Activated naive CD8-positive, alpha-beta T cell treated with anti-CD3 and anti-CD28 coated beads for 36 hours (primary cell): ENCODE measurements at regions not wholly inside any gene's neighbourhood (a gene's known extent, or its start where the extent isn't known, plus 50 kb on each side); places are given as distances from the start of the nearest gene placed in this dataset.
"Not testable (repeated sequence)": the region's sequence is repeated elsewhere in the genome, so short reads cannot be mapped to it uniquely, and the experiment has no call there.

Source experiments
- DNase-seq: peaks from one replicate; pipeline ENCODE4 v3.0.0; 2021
- H3K27ac Mint-ChIP-seq: one replicate; pipeline ENCODE4 v1.8.0; 2022; ENCODE audit warnings: mild to moderate bottlenecking, moderate library complexity, mixed read lengths
- H3K27me3 Mint-ChIP-seq: one replicate; pipeline ENCODE4 v1.8.0; 2022; ENCODE audit warnings: mild to moderate bottlenecking, mixed read lengths
- H3K36me3 Mint-ChIP-seq: one replicate; pipeline ENCODE4 v1.8.0; 2021; ENCODE audit warnings: mild to moderate bottlenecking, mixed read lengths
- H3K4me1 Mint-ChIP-seq: one replicate; pipeline ENCODE4 v1.8.0; 2021; ENCODE audit warnings: mixed read lengths
- H3K4me3 Mint-ChIP-seq: one replicate; pipeline ENCODE4 v1.8.0; 2022; ENCODE audit warnings: mild to moderate bottlenecking, moderate library complexity, mixed read lengths
- H3K9me3 Mint-ChIP-seq: one replicate; pipeline ENCODE4 v1.8.0; 2022; ENCODE audit warnings: mixed read lengths

DNA sequence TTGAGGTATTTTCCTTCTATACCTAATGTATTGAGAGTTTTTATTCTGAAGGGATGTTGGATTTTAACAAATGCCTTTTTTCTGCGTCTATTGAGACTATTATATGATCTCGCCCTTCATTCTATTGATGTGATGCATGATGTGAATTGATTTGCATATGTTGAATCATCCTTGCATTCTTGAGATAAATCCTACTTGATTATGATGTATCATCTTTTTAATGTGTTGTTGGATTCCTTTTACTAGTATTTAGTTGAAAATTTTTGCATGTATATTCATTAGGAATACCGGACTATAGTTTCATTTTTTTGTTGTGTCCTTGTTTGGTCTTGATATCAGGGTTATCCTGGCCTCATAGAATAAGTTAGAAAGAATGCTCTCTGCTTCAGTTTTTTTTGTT lies 169.7 kb downstream of the NPR3 start:
- no peak overlapping the region for H3K27ac Mint-ChIP-seq
- H3K4me1 Mint-ChIP-seq, result no peaks in the 10 kb centered on the region
- H3K4me3 Mint-ChIP-seq, result no peak overlapping the region
- no peaks in the 10 kb centered on the region for H3K36me3 Mint-ChIP-seq
- no peaks in the 10 kb centered on the region for H3K27me3 Mint-ChIP-seq
- peaks cover 26% of the 10 kb centered on the region for H3K9me3 Mint-ChIP-seq
- no peak for DNase-seq

DNA sequence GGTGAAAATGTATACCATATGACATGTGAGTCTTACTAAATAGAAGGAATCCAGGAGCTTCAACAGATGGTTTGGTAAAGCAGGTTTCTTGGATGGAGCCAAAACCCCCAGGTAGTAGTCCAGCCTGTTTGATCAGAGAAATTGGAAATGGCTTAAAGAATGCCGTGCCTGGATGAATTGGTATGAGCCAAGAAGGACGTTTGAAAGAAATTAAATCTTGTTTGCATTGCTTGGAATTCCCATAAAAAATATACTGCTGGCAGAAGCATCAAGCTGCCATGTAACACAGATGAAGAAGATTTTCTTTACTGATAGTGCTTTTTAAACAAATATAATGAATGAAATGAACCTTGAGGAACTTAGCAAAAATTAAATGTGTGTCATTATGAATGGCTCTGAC lies 176.3 kb downstream of the NPR3 start:
- H3K27ac Mint-ChIP-seq, result no peak overlapping the region
- H3K36me3 Mint-ChIP-seq, result no peaks in the 10 kb centered on the region
- no peaks in the 10 kb centered on the region for H3K4me1 Mint-ChIP-seq
- no peaks in the 10 kb centered on the region for H3K27me3 Mint-ChIP-seq
- H3K4me3 Mint-ChIP-seq, result no peak overlapping the region
- peaks cover 12% of the 10 kb centered on the region for H3K9me3 Mint-ChIP-seq
- no peak for DNase-seq

DNA sequence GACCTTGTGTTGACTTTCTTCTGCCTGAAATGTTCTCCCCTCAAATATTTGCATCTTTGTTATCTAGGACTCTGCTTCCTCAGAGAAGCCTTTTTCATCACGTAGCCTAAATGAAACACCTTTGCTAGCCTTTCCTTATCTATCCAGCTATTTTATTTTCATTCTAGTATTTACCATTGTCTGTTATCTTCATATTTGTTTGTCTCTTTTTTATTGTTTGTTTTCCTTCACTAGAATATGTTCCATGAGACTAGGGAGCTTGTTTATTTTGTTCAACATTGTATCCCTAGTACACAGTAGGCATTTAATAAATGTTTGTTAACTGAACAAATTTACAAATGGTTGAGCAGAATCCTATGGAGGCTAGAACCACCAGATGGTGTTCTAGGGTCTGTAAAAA lies 178.0 kb downstream of the NPR3 start:
- Mint-ChIP-seq H3K4me3 (no peak overlapping the region), H3K27ac (no peak overlapping the region), H3K9me3 (peaks cover 9% of the 10 kb centered on the region), H3K27me3 (no peaks in the 10 kb centered on the region), H3K4me1 (no peaks in the 10 kb centered on the region), H3K36me3 (no peaks in the 10 kb centered on the region)
- no peak for DNase-seq

- Mint-ChIP-seq H3K27ac (no peak overlapping the region), H3K4me1 (no peaks in the 10 kb centered on the region), H3K9me3 (peaks cover 13% of the 10 kb centered on the region), H3K4me3 (no peak overlapping the region), H3K36me3 (no peaks in the 10 kb centered on the region), H3K27me3 (no peaks in the 10 kb centered on the region)
- no peak for DNase-seq
Measured at GRCh38 chr5:32903613-32904012, 192.5 kb downstream of the NPR3 start.

GRCh38 chr5:32908641-32909040 lies 197.5 kb downstream of the NPR3 start:
- H3K4me1 Mint-ChIP-seq, result no peaks in the 10 kb centered on the region
- no peaks in the 10 kb centered on the region for H3K36me3 Mint-ChIP-seq
- H3K9me3 Mint-ChIP-seq, result peaks cover 6% of the 10 kb centered on the region
- no peak for DNase-seq
- no peak overlapping the region for H3K27ac Mint-ChIP-seq
- H3K27me3 Mint-ChIP-seq, result no peaks in the 10 kb centered on the region
- no peak overlapping the region for H3K4me3 Mint-ChIP-seq

DNA sequence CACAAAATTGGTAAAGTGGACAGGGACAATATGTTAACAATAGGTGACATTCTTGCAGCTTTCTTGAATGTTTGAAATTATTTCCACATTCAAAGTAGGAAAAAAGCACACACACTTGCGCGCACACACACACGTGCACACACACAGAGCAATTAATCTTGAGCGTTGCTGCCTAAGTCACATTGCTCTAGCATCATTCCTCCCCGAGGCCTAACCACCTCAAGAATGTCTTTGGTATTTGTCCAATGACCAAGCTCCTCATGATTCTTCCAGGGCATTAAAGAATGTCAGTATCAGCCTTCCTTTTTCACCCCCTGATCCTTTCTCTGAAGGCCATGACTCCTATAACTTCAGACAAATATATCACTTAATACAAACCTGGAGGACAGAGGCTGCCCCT lies 198.1 kb downstream of the NPR3 start:
- Mint-ChIP-seq H3K36me3 (no peaks in the 10 kb centered on the region), H3K27ac (no peak overlapping the region), H3K9me3 (peaks cover 6% of the 10 kb centered on the region), H3K4me1 (no peaks in the 10 kb centered on the region), H3K4me3 (no peak overlapping the region), H3K27me3 (no peaks in the 10 kb centered on the region)
- DNase-seq, result no peak

GRCh38 chr5:32916648-32917047 lies 205.5 kb downstream of the NPR3 start:
- no peak overlapping the region for H3K27ac Mint-ChIP-seq
- H3K36me3 Mint-ChIP-seq, result no peaks in the 10 kb centered on the region
- DNase-seq, result no peak
- H3K4me3 Mint-ChIP-seq, result no peak overlapping the region
- H3K27me3 Mint-ChIP-seq, result no peaks in the 10 kb centered on the region
- H3K9me3 Mint-ChIP-seq, result peaks cover 6% of the 10 kb centered on the region
- H3K4me1 Mint-ChIP-seq, result no peaks in the 10 kb centered on the region

DNA sequence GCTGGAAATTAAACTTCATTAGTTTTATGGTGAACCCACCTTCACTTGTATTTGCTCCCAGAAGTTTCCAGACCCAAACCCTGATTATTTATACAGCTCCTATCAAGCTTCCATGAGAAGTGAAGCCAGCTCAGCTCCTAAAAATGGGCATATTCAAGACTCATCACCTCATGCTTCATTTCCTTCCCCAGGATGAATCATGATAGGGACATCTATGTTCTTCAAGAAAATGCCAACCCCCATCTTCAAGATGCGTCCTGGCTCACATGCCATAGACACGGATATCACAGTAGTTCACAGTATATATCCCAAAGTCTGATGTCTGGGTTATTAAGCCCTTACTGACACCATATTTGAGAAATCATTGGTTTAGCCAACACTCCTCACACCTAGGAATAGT lies 217.6 kb downstream of the NPR3 start:
- peaks cover 1% of the 10 kb centered on the region for H3K9me3 Mint-ChIP-seq
- no peak overlapping the region for H3K4me3 Mint-ChIP-seq
- no peak for DNase-seq
- no peaks in the 10 kb centered on the region for H3K27me3 Mint-ChIP-seq
- H3K36me3 Mint-ChIP-seq, result no peaks in the 10 kb centered on the region
- no peaks in the 10 kb centered on the region for H3K4me1 Mint-ChIP-seq
- H3K27ac Mint-ChIP-seq, result no peak overlapping the region

DNA sequence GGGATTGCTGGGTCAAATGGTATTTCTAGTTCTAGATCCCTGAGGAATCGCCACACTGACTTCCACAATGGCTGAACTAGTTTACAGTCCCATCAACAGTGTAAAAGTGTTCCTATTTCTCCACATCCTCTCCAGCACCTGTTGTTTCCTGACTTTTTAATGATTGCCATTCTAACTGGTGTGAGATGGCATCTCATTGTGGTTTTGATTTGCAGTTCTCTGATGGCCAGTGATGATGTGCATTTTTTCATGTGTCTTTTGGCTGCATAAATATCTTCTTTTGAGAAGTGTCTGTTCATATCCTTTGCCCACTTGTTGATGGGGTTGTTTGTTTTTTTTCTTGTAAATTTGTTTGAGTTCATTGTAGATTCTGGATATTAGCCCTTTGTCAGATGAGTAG lies 220.3 kb downstream of the NPR3 start:
- H3K36me3 Mint-ChIP-seq, H3K9me3 Mint-ChIP-seq, DNase-seq, H3K4me1 Mint-ChIP-seq, H3K27ac Mint-ChIP-seq, H3K4me3 Mint-ChIP-seq, H3K27me3 Mint-ChIP-seq: not testable (repeated sequence)

DNA sequence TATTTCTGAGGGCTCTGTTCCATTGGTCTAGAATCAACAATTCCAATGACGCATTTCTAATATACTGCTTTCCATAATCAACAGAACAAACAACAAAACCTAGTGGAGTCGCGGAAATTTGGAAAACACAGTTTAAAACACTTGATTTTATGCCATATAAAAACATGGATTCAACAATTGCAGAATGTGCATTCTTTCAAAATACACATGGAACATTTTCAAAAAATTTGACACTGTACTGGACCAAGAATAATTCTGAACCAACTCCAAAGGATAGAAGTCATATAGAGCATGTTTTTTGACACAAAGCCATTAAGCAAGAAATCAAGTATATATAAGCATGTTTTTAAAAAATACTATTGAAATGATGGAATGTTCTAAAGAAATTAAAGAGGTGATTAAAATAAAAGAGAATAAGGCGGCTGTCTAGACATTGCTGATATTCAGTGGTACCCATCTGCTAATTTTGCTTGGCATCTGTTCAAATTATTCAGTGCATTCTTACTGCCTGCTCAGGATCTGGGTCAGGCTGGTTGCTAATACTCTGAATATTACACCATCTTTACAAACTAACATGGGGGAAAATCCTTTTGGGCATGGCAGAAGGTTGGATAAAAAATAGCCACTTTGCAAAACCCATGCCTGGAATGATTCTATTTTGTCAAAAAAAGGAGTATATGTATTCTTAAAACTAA lies 221.3 kb downstream of the NPR3 start:
- Mint-ChIP-seq H3K4me3 (no peak overlapping the region), H3K4me1 (no peaks in the 10 kb centered on the region), H3K27me3 (no peaks in the 10 kb centered on the region), H3K27ac (no peak overlapping the region), H3K9me3 (peaks cover 7% of the 10 kb centered on the region), H3K36me3 (no peaks in the 10 kb centered on the region)
- no peak for DNase-seq

DNA sequence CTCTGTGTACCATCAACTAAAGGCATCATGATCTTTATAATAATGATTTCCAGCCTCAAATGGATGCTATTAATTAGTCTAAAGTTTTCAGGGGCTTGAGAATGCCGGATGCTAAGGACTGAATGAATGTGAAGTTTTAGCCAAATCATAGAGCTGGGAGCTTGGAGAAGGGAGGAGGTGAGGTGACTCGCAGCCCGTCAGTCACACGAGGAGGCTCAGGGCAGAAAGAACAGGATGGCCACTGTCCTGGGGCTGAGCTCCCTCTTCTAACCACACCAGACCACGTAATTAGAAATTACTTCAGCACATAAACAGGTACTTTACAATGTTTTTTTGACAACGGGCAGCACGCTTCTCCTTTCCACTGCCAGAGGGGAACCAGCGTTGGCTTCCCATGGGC lies 222.6 kb downstream of the NPR3 start:
- DNase-seq, result no peak
- Mint-ChIP-seq H3K4me1 (no peaks in the 10 kb centered on the region), H3K9me3 (peaks cover 7% of the 10 kb centered on the region), H3K27ac (no peak overlapping the region), H3K4me3 (no peak overlapping the region), H3K36me3 (no peaks in the 10 kb centered on the region), H3K27me3 (no peaks in the 10 kb centered on the region)

DNA sequence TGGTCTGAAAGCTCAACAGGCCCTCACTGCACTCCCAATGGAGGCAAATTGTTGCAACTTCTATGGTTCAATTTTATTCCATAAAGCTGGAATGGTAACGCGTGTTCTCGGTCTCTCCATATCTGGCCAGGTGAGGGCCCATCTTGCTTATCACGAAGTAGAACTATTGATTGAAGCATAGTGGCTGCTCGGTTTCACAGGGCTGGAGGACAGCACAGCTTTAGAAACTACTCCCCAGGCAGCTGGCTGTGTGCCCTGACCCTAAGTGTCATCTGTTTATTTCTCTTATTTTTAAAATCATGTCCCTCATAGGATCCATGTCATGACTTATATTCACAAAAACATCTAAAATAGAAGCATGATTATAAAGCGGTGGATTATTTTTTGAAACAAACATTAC lies 223.4 kb downstream of the NPR3 start:
- H3K4me1 Mint-ChIP-seq, result no peaks in the 10 kb centered on the region
- H3K4me3 Mint-ChIP-seq, result no peak overlapping the region
- no peaks in the 10 kb centered on the region for H3K27me3 Mint-ChIP-seq
- no peaks in the 10 kb centered on the region for H3K36me3 Mint-ChIP-seq
- DNase-seq, result no peak
- peaks cover 7% of the 10 kb centered on the region for H3K9me3 Mint-ChIP-seq
- no peak overlapping the region for H3K27ac Mint-ChIP-seq

- H3K36me3 Mint-ChIP-seq, result no peaks in the 10 kb centered on the region
- no peak overlapping the region for H3K4me3 Mint-ChIP-seq
- peaks cover 7% of the 10 kb centered on the region for H3K9me3 Mint-ChIP-seq
- H3K27ac Mint-ChIP-seq, result no peak overlapping the region
- no peaks in the 10 kb centered on the region for H3K27me3 Mint-ChIP-seq
- no peak for DNase-seq
- no peaks in the 10 kb centered on the region for H3K4me1 Mint-ChIP-seq
Measured at GRCh38 chr5:32935283-32935682, 224.2 kb downstream of the NPR3 start.

DNA sequence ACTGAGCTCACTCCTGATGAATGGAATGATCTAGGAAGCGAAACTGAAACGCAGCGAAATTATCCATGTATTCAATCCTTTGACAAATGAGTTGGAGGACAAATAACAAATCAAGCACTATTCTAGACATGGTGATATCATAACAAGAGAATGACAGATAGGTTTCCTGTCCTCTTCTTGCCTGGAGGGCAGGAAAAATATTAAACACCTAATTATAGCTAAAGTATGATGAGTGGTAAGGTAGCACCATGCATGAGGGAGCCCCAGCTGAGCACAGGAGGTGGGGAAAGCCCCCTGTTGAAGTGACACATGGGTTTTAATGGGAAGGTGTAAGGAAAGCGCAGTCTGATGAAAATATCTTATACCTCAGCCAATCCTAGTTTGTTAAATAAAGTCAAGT lies 225.2 kb downstream of the NPR3 start:
- Mint-ChIP-seq H3K36me3 (no peaks in the 10 kb centered on the region), H3K4me1 (no peaks in the 10 kb centered on the region), H3K4me3 (no peak overlapping the region), H3K9me3 (peaks cover 10% of the 10 kb centered on the region), H3K27me3 (no peaks in the 10 kb centered on the region), H3K27ac (no peak overlapping the region)
- DNase-seq, result no peak

- peak; percentile 2 for DNase-seq
- Mint-ChIP-seq H3K27me3 (no peaks in the 10 kb centered on the region), H3K4me3 (no peak overlapping the region), H3K4me1 (no peaks in the 10 kb centered on the region), H3K36me3 (no peaks in the 10 kb centered on the region), H3K9me3 (peaks cover 2% of the 10 kb centered on the region), H3K27ac (no peak overlapping the region)
Measured at GRCh38 chr5:32942225-32942989, 231.3 kb downstream of the NPR3 start.

- Mint-ChIP-seq H3K27ac (no peak overlapping the region), H3K36me3 (no peaks in the 10 kb centered on the region), H3K4me3 (no peak overlapping the region), H3K27me3 (no peaks in the 10 kb centered on the region), H3K4me1 (no peaks in the 10 kb centered on the region), H3K9me3 (no peaks in the 10 kb centered on the region)
- no peak for DNase-seq
Measured at GRCh38 chr5:32949286-32949970, 238.3 kb downstream of the NPR3 start.
